ENCODE measurements at regions not wholly inside any gene's neighbourhood (a gene's known extent, or its start where the extent isn't known, plus 50 kb on each side); places are given as distances from the start of the nearest gene placed in this dataset.

DNA sequence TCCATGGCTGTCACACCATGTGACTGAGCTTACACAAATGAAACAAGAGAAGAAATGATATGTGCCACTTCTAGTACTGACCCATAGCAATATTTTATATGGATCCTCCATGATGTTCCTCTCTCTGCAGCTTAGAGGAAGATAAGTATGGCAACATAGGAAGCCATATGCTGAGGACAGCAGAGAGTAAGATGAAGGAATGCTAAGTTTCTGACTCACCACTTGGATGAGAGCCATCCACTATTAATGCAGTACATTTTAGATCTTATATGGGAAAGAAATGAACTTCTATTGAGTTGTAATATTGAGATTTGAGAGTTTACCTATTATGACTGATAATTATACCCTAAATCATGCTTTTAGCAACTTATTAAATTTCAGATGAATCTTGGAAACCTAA, 386.9 kb upstream of the MAOA start (continued):
- TF ChIP-seq, protein P1, sequence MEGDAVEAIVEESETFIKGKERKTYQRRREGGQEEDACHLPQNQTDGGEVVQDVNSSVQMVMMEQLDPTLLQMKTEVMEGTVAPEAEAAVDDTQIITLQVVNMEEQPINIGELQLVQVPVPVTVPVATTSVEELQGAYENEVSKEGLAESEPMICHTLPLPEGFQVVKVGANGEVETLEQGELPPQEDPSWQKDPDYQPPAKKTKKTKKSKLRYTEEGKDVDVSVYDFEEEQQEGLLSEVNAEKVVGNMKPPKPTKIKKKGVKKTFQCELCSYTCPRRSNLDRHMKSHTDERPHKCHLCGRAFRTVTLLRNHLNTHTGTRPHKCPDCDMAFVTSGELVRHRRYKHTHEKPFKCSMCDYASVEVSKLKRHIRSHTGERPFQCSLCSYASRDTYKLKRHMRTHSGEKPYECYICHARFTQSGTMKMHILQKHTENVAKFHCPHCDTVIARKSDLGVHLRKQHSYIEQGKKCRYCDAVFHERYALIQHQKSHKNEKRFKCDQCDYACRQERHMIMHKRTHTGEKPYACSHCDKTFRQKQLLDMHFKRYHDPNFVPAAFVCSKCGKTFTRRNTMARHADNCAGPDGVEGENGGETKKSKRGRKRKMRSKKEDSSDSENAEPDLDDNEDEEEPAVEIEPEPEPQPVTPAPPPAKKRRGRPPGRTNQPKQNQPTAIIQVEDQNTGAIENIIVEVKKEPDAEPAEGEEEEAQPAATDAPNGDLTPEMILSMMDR (IDR thresholded peaks at IDR 0.05; ENCODE audit: low read depth, low read length, missing input control) = no peak
- no peak for TF ChIP-seq NR2F2 (IDR thresholded peaks at IDR 0.05)
- TF ChIP-seq, protein P2, sequence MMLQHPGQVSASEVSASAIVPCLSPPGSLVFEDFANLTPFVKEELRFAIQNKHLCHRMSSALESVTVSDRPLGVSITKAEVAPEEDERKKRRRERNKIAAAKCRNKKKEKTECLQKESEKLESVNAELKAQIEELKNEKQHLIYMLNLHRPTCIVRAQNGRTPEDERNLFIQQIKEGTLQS (IDR thresholded peaks at IDR 0.05) = no peak
- TF ChIP-seq HNF4A (conservative IDR thresholded peaks at IDR 0.05) = no peak
- no peak for TF ChIP-seq SP1 (IDR thresholded peaks at IDR 0.05)

DNA sequence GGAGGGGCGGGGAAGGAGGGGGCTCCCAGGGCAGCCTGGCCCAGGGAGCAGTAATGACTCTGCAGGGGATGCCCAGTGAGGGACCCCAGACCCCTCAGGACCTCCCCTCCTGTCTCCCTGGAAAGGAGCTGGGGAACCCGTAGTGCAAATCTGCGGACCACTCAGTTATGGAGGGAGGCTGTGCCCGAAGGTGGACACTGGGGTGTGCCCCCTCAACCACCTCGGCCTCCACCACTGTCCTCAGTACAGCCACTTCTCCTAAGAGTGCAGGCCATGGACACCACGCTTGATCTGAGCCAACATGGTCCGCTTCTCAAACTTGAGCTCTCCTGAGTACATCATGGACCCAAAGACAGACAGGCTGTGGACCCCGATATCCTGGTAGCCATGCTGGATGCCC, 378.2 kb upstream of the MAOA start:
- Histone ChIP-seq H3K4me3 (ENCODE audit: low read depth in 1 of 3, low read length in 3 of 3) (no peak overlapping the region), H3K36me3 (ENCODE audit: control insufficient read depth in 4 of 4, insufficient read depth in 3 of 4, low read depth in 1 of 4, low read length in 3 of 4) (no peaks in the 10 kb centered on the region), H3K9me3 (ENCODE audit: control insufficient read depth in 4 of 4, low read length in 3 of 4) (no peaks in the 10 kb centered on the region), H3K27ac (ENCODE audit: low read depth in 1 of 2, low read length in 2 of 2) (no peak overlapping the region), H3K9ac (ENCODE audit: low read depth in 1 of 2, low read length in 2 of 2) (no peak overlapping the region), H3K27me3 (ENCODE audit: control insufficient read depth in 4 of 4, insufficient read depth in 4 of 4, low read length in 3 of 4) (no peaks in the 10 kb centered on the region), H3K4me1 (ENCODE audit: control insufficient read depth in 4 of 4, insufficient read depth in 4 of 4, low read length in 3 of 4) (no peaks in the 10 kb centered on the region)
- WGBS = 91% methylated on average over 8 of the region's 8 CpGs
- DNase-seq (ENCODE audit: low spot score) = no peak
- TF ChIP-seq, protein P1 (IDR thresholded peaks at IDR 0.05; ENCODE audit: low read depth, low read length, missing input control) = no peak
- TF ChIP-seq FOXA1 (IDR thresholded peaks at IDR 0.05) (no peak), FOXA2 (IDR thresholded peaks at IDR 0.05) (no peak), GABPA (IDR thresholded peaks at IDR 0.05 in 1 of 2, conservative IDR thresholded peaks at IDR 0.05 in 1 of 2) (no peak), NR2F2 (IDR thresholded peaks at IDR 0.05) (no peak), SP1 (IDR thresholded peaks at IDR 0.05) (no peak), JUND (IDR thresholded peaks at IDR 0.05) (no peak), RAD21 (IDR thresholded peaks at IDR 0.05) (no peak), HNF4G (IDR thresholded peaks at IDR 0.05) (no peak), EGR1 (IDR thresholded peaks at IDR 0.05; ENCODE audit: low read depth in 2 of 2) (no peak), YY1 (IDR thresholded peaks at IDR 0.05) (no peak), HNF4A (conservative IDR thresholded peaks at IDR 0.05) (no peak), RXRA (IDR thresholded peaks at IDR 0.05) (no peak), TAF1 (conservative IDR thresholded peaks at IDR 0.05) (no peak)
- TF ChIP-seq, protein P3, sequence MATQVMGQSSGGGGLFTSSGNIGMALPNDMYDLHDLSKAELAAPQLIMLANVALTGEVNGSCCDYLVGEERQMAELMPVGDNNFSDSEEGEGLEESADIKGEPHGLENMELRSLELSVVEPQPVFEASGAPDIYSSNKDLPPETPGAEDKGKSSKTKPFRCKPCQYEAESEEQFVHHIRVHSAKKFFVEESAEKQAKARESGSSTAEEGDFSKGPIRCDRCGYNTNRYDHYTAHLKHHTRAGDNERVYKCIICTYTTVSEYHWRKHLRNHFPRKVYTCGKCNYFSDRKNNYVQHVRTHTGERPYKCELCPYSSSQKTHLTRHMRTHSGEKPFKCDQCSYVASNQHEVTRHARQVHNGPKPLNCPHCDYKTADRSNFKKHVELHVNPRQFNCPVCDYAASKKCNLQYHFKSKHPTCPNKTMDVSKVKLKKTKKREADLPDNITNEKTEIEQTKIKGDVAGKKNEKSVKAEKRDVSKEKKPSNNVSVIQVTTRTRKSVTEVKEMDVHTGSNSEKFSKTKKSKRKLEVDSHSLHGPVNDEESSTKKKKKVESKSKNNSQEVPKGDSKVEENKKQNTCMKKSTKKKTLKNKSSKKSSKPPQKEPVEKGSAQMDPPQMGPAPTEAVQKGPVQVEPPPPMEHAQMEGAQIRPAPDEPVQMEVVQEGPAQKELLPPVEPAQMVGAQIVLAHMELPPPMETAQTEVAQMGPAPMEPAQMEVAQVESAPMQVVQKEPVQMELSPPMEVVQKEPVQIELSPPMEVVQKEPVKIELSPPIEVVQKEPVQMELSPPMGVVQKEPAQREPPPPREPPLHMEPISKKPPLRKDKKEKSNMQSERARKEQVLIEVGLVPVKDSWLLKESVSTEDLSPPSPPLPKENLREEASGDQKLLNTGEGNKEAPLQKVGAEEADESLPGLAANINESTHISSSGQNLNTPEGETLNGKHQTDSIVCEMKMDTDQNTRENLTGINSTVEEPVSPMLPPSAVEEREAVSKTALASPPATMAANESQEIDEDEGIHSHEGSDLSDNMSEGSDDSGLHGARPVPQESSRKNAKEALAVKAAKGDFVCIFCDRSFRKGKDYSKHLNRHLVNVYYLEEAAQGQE (IDR thresholded peaks at IDR 0.05) = no peak
- TF ChIP-seq, protein P4, sequence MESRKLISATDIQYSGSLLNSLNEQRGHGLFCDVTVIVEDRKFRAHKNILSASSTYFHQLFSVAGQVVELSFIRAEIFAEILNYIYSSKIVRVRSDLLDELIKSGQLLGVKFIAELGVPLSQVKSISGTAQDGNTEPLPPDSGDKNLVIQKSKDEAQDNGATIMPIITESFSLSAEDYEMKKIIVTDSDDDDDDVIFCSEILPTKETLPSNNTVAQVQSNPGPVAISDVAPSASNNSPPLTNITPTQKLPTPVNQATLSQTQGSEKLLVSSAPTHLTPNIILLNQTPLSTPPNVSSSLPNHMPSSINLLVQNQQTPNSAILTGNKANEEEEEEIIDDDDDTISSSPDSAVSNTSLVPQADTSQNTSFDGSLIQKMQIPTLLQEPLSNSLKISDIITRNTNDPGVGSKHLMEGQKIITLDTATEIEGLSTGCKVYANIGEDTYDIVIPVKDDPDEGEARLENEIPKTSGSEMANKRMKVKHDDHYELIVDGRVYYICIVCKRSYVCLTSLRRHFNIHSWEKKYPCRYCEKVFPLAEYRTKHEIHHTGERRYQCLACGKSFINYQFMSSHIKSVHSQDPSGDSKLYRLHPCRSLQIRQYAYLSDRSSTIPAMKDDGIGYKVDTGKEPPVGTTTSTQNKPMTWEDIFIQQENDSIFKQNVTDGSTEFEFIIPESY (IDR thresholded peaks at IDR 0.05) = no peak
- TF ChIP-seq, protein P5, sequence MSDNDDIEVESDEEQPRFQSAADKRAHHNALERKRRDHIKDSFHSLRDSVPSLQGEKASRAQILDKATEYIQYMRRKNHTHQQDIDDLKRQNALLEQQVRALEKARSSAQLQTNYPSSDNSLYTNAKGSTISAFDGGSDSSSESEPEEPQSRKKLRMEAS (IDR thresholded peaks at IDR 0.05) = no peak
- TF ChIP-seq, protein P2 (IDR thresholded peaks at IDR 0.05) = no peak

All from liver (tissue), 8 donors.